DOHH2 (cell line): ENCODE measurements at regions not wholly inside any gene's neighbourhood (a gene's known extent, or its start where the extent isn't known, plus 50 kb on each side); places are given as distances from the start of the nearest gene placed in this dataset.

Experiments
- H3F3A ChIP-seq: fragments of 200-600 bp; sonication (generic), shearing (Covaris generic); 2 replicates; pipeline ENCODE4 v1.6.0; 2016; ENCODE audit warnings: antibody characterized with exemption, mild to moderate bottlenecking; ENCODE audit not compliant: control insufficient read depth, insufficient read depth
- H3K27ac ChIP-seq: fragments of 200-600 bp; sonication (generic); 2 replicates; pipeline ENCODE4 v1.5.1; 2014; ENCODE audit warnings: low read depth, mild to moderate bottlenecking, low read length, moderate library complexity
- H3K27me3 ChIP-seq: fragments of 200-600 bp; sonication (generic); 2 replicates; pipeline ENCODE4 v1.6.1; 2014; ENCODE audit warnings: mild to moderate bottlenecking, low read length, mixed read lengths; ENCODE audit not compliant: control insufficient read depth
- H3K36me3 ChIP-seq: fragments of 200-600 bp; sonication (generic); 2 replicates; pipeline ENCODE4 v1.6.1; 2014; ENCODE audit warnings: mild to moderate bottlenecking, low read length, moderate library complexity, mixed read lengths; ENCODE audit not compliant: control insufficient read depth
- H3K4me1 ChIP-seq: fragments of 200-600 bp; sonication (generic); 2 replicates; pipeline ENCODE4 v1.6.1; 2014; ENCODE audit warnings: mild to moderate bottlenecking, low read length, mixed read lengths; ENCODE audit not compliant: control insufficient read depth
- H3K4me2 ChIP-seq: fragments of 200-600 bp; sonication (generic); 2 replicates; pipeline ENCODE4 v1.6.0; 2014; ENCODE audit warnings: mild to moderate bottlenecking, low read length, moderate library complexity
- H3K4me3 ChIP-seq: fragments of 200-600 bp; sonication (generic); 2 replicates; pipeline ENCODE4 v1.5.1; 2014; ENCODE audit warnings: mild to moderate bottlenecking, low read length, mixed read lengths
- H3K79me2 ChIP-seq: fragments of 200-600 bp; sonication (generic); 2 replicates; pipeline ENCODE4 v1.6.1; 2014; ENCODE audit warnings: mild to moderate bottlenecking, low read length, mixed read lengths; ENCODE audit not compliant: control insufficient read depth
- H3K9me2 ChIP-seq: fragments of 200-600 bp; sonication (generic); replicated peaks from 2 replicates; pipeline ENCODE4 v1.6.1; 2014; ENCODE audit warnings: mild to moderate bottlenecking, low read length, mixed read lengths; ENCODE audit not compliant: control insufficient read depth
- H3K9me3 ChIP-seq: fragments of 200-600 bp; sonication (generic); 2 replicates; pipeline ENCODE4 v1.6.1; 2014; ENCODE audit warnings: antibody characterized with exemption, low read length, mixed read lengths; ENCODE audit not compliant: control insufficient read depth, insufficient read depth
- H4K20me1 ChIP-seq: fragments of 200-600 bp; sonication (generic); 2 replicates; pipeline ENCODE4 v1.6.0; 2014; ENCODE audit warnings: low read depth, mild to moderate bottlenecking, antibody characterized with exemption, low read length, moderate library complexity; ENCODE audit not compliant: control insufficient read depth, insufficient read depth
- CTCF ChIP-seq: fragments of 200-600 bp; sonication (generic); IDR thresholded peaks from one replicate; pipeline ENCODE4 v1.5.1; 2014; ENCODE audit warnings: antibody characterized with exemption, mild to moderate bottlenecking, low read depth, low read length; ENCODE audit not compliant: poor library complexity, severe bottlenecking
- EZH2phosphoT487 ChIP-seq: fragments of 200-600 bp; sonication (generic); IDR thresholded peaks from 2 replicates; pipeline ENCODE4 v1.6.1; 2017; ENCODE audit warnings: borderline replicate concordance, mild to moderate bottlenecking, antibody characterized with exemption, low read length, moderate library complexity, mixed read lengths

DNA sequence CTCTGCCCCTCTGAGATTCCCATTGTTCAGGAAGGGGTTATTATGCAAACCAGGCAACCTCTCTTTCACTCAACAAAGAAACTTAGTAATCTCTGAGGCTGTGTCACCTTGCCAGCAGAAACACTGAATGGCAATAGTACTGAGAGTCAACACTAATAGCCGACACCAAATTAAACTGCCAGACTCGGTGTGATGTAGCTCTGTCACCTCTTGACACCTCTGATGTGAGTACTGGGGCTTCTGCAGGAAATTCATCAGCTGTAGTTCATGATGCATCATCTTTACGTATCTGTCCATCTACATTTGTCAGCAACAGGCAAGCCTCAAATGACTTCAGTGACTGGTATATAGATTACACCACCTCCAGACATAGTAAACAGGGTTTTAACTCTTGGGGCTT, 65.0 kb upstream of the ONECUT1 start:
- no peaks in the 10 kb centered on the region for H3K4me1 ChIP-seq
- H3K9me2 ChIP-seq = no peaks in the 10 kb centered on the region
- no peak overlapping the region for H3K4me2 ChIP-seq
- no peak for TF ChIP-seq CTCF
- TF ChIP-seq EZH2phosphoT487 = no peak
- H3K9me3 ChIP-seq = no peaks in the 10 kb centered on the region
- no peak overlapping the region for H3K4me3 ChIP-seq
- no peak overlapping the region for H3K27ac ChIP-seq
- 0 out of 2 replicates have a peak, but pooled peaks cover 3% of the 10 kb centered on the region for H3K27me3 ChIP-seq
- no peaks in the 10 kb centered on the region for H3K79me2 ChIP-seq
- no peaks in the 10 kb centered on the region for H4K20me1 ChIP-seq
- H3K36me3 ChIP-seq = no peaks in the 10 kb centered on the region
- H3F3A ChIP-seq = no peaks in the 10 kb centered on the region

- TF ChIP-seq EZH2phosphoT487 = no peak
- no peak for TF ChIP-seq CTCF
- Histone ChIP-seq H4K20me1 (no peaks in the 10 kb centered on the region), H3K9me3 (no peaks in the 10 kb centered on the region), H3K27ac (no peak overlapping the region), H3K4me3 (no peak overlapping the region), H3K79me2 (no peaks in the 10 kb centered on the region), H3K4me2 (no peak overlapping the region), H3K4me1 (no peaks in the 10 kb centered on the region), H3F3A (no peaks in the 10 kb centered on the region), H3K36me3 (no peaks in the 10 kb centered on the region), H3K9me2 (no peaks in the 10 kb centered on the region), H3K27me3 (peaks cover 3% of the 10 kb centered on the region; the same call in 1 of the 2 replicates)
Observed at GRCh38 chr15:52844823-52845222, 54.7 kb upstream of the ONECUT1 start.
